ENCODE measurements at regions not wholly inside any gene's neighbourhood (a gene's known extent, or its start where the extent isn't known, plus 50 kb on each side); places are given as distances from the start of the nearest gene placed in this dataset.
"Not testable (repeated sequence)": the region's sequence is repeated elsewhere in the genome, so short reads cannot be mapped to it uniquely, and the experiment has no call there.

- no peak for DNase-seq (ENCODE audit: low spot score)
- Histone ChIP-seq H3K27ac (no peak overlapping the region), H3K4me3 (no peak overlapping the region)
- no peak for TF ChIP-seq CTCF (IDR thresholded peaks at IDR 0.05)
Measured at GRCh38 chr7:81394029-81394428, 375.8 kb downstream of the HGF start.

GRCh38 chr7:81393018-81393417, 376.8 kb downstream of the HGF start:
- no peak overlapping the region for H3K27ac ChIP-seq
- no peak for DNase-seq (ENCODE audit: low spot score)
- H3K4me3 ChIP-seq = no peak overlapping the region
- no peak for TF ChIP-seq CTCF (IDR thresholded peaks at IDR 0.05)

- Histone ChIP-seq H3K27ac (no peak overlapping the region), H3K4me3 (no peak overlapping the region)
- DNase-seq (ENCODE audit: low spot score) = no peak
- no peak for TF ChIP-seq CTCF (IDR thresholded peaks at IDR 0.05)
Measured at GRCh38 chr7:81385370-81385769, 384.5 kb downstream of the HGF start.

- DNase-seq (ENCODE audit: low spot score) = no peak
- TF ChIP-seq CTCF (IDR thresholded peaks at IDR 0.05) = no peak
- Histone ChIP-seq H3K4me3 (no peak overlapping the region), H3K27ac (no peak overlapping the region)
Measured at GRCh38 chr7:81383846-81384245, 386.0 kb downstream of the HGF start.

- H3K27ac ChIP-seq; DNase-seq (ENCODE audit: low spot score); H3K4me3 ChIP-seq: not testable (repeated sequence)
Measured at GRCh38 chr7:81374641-81375040, 395.2 kb downstream of the HGF start.

DNA sequence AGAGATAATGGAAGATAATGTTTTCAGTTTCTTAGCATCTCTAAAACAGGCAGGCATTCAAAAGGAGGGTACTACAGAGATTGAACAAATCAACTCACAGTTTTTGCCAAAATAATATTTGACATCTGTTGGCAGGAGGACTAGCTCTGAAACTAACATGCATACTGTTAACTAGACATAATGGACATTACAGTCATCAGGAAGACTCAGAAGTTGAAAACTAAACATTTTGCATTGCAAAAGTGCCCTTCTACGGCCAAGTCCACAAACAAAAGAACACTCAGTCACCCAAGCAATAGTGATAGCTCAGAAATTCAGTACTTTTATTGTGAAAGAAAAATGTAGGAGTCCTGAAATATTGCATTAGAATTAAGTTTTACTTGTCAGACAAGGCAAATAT, 399.0 kb downstream of the HGF start:
- H3K4me3 ChIP-seq = no peak overlapping the region
- no peak for DNase-seq (ENCODE audit: low spot score)
- TF ChIP-seq CTCF (IDR thresholded peaks at IDR 0.05) = no peak
- no peak overlapping the region for H3K27ac ChIP-seq

DNA sequence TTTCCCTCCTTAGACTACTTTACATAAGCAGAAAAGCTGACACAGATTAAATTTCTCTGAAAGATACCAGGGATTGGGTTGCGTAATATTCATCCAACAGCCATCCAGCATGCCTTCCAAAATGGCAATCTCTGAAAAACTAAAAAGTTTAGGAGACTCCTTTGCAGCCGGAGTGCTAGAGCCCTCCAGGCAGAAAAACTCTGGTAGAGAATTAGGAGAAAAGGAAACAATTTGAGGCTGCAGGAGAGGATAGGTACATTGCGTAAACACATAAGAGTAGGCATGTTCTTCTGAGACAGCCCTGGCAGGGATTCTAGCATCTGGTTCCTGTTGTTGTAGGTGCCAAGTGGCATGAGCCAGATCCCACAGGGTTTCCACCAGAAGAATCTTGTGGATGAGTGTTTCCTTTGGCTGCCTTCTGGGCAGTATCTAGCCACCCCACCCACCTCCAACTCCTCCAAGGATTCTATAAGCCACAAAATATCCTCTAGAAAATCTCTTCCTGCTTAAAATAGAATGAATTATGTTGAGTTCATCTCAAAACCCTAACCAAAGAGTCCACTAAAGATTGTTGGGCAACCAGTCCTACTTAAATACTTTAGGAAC, 402.4 kb downstream of the HGF start:
- no peak overlapping the region for H3K4me3 ChIP-seq
- no peak for DNase-seq (ENCODE audit: low spot score)
- TF ChIP-seq CTCF (IDR thresholded peaks at IDR 0.05) = no peak
- H3K27ac ChIP-seq = no peak overlapping the region

GRCh38 chr7:81366546-81366945, 403.3 kb downstream of the HGF start:
- DNase-seq (ENCODE audit: low spot score) = no peak
- H3K27ac ChIP-seq = no peak overlapping the region
- H3K4me3 ChIP-seq = no peak overlapping the region
- no peak for TF ChIP-seq CTCF (IDR thresholded peaks at IDR 0.05)

All from coronary artery (tissue), 2 donors.